Loucy (cell line): ENCODE measurements at regions not wholly inside any gene's neighbourhood (a gene's known extent, or its start where the extent isn't known, plus 50 kb on each side); places are given as distances from the start of the nearest gene placed in this dataset.

ENCODE experiments used
- EZH2phosphoT487 ChIP-seq: fragments of 200-600 bp; IDR thresholded peaks from 2 replicates; pipeline ENCODE4 v1.6.1; 2018; ENCODE audit warnings: antibody characterized with exemption, mild to moderate bottlenecking, moderate library complexity, borderline replicate concordance
- TF ChIP-seq, protein P1 (sequence below): fragments of 200-600 bp; sonication (generic); conservative IDR thresholded peaks from 2 replicates; pipeline ENCODE4 v1.5.1; 2014; ENCODE audit warnings: mild to moderate bottlenecking, antibody characterized with exemption, low read length

DNA sequence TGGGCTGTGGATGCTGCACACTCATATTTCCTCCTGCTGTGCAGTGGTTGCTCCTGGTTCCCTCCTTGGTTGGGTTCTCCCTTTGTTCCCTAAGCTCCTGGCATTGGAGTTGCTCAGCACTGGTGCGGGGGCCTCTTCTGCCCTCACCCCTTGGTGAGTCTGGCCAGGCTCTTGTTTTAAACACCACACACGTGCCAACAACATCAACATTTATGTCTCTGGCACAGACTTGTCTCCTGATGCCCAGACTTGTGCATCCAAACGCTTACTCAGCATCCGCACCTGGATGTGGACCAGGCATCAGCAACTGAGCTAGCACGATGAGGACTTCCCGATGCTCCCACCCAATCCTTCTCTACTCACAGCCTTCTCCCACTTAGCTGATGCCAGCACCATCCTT is 627.6 kb downstream of the NPHP4 start:
- TF ChIP-seq, protein P1, sequence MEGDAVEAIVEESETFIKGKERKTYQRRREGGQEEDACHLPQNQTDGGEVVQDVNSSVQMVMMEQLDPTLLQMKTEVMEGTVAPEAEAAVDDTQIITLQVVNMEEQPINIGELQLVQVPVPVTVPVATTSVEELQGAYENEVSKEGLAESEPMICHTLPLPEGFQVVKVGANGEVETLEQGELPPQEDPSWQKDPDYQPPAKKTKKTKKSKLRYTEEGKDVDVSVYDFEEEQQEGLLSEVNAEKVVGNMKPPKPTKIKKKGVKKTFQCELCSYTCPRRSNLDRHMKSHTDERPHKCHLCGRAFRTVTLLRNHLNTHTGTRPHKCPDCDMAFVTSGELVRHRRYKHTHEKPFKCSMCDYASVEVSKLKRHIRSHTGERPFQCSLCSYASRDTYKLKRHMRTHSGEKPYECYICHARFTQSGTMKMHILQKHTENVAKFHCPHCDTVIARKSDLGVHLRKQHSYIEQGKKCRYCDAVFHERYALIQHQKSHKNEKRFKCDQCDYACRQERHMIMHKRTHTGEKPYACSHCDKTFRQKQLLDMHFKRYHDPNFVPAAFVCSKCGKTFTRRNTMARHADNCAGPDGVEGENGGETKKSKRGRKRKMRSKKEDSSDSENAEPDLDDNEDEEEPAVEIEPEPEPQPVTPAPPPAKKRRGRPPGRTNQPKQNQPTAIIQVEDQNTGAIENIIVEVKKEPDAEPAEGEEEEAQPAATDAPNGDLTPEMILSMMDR, result no peak
- TF ChIP-seq EZH2phosphoT487, result no peak
